GM12878 (cell line): ENCODE measurements at regions not wholly inside any gene's neighbourhood (a gene's known extent, or its start where the extent isn't known, plus 50 kb on each side); places are given as distances from the start of the nearest gene placed in this dataset.

ENCODE experiments used
- ATAC-seq: fragments of 200-7000 bp; cut with Tn5 transposase; 3 replicates; pipeline ENCODE4 v1.9.1; 2020; ENCODE audit warnings: mild to moderate bottlenecking, moderate library complexity
- BruUV-seq: library from RNA; stranded (reverse); fragments of 400-500 nt; replicated peaks from 2 replicates; lab custom pipeline; 2021; lab: Mats Ljungman, UMichigan
- CTCF ChIA-PET: fragments of 300-600 bp; sonication (Branson Sonifier 250); formaldehyde crosslinking; extraction: SDS; loops from one replicate; lab custom pipeline; 2021; ENCODE audit warnings: inconsistent platforms; lab: Yijun Ruan, JAX
- POLR2A ChIA-PET: fragments of 350-600 bp; formaldehyde crosslinking; extraction: SDS; loops from one replicate; lab custom pipeline; 2021; ENCODE audit warnings: inconsistent platforms; lab: Charles Lee
- RAD21 ChIA-PET: fragments of 300-600 bp; sonication (Branson Sonifier 250); formaldehyde crosslinking; loops from one replicate; lab custom pipeline; 2023; ENCODE audit warnings: antibody characterized with exemption; ENCODE audit not compliant: unreplicated experiment; lab: Charles Lee
- SMC1A ChIA-PET: fragments of 300-600 bp; sonication (Branson Sonifier 250); formaldehyde crosslinking; loops from one replicate; lab custom pipeline; 2023; ENCODE audit not compliant: unreplicated experiment, uncharacterized antibody; lab: Charles Lee
- DNase-seq: peaks from one replicate; pipeline ENCODE4 v3.0.0-alpha.2; 2011; ENCODE audit warnings: low read depth, low spot score
- FAIRE-seq: peaks from 3 replicates; lab custom pipeline; 2011; peaks lifted over from hg19 to GRCh38; lab: Jason Lieb, UNC
- H2AFZ ChIP-seq: 2 replicates; pipeline ENCODE4 v1.6.0; 2011; ENCODE audit warnings: low read depth, low read length, control low read depth; ENCODE audit not compliant: control insufficient read depth
- H3K27ac ChIP-seq: 2 replicates; pipeline ENCODE4 v1.5.1; 2011; ENCODE audit warnings: control low read depth; ENCODE audit not compliant: control insufficient read depth, insufficient read depth
- H3K27me3 ChIP-seq, 2 experiments: replicated peaks in 1 of 2; 2 replicates each; pipeline versions ENCODE4 v1.6.0 to v1.6.1; 2011; ENCODE audit warnings: low read length in 1 of 2; ENCODE audit not compliant: control insufficient read depth in 2 of 2, insufficient read depth in 2 of 2
- H3K36me3 ChIP-seq, 2 experiments: 2 replicates each; pipeline ENCODE4 v1.5.1; 2011; ENCODE audit warnings: low read length in 1 of 2; ENCODE audit not compliant: control insufficient read depth in 2 of 2, insufficient read depth in 2 of 2
- H3K4me1 ChIP-seq: 2 replicates; pipeline ENCODE4 v1.6.1; 2011; ENCODE audit warnings: mild to moderate bottlenecking, low read length, moderate library complexity, mixed read lengths; ENCODE audit not compliant: control insufficient read depth, insufficient read depth
- H3K4me2 ChIP-seq: 2 replicates; pipeline ENCODE4 v1.6.0; 2011; ENCODE audit warnings: control low read depth; ENCODE audit not compliant: control insufficient read depth, insufficient read depth
- H3K4me3 ChIP-seq: fragments of 200-600 bp; sonication (generic); 2 replicates; pipeline ENCODE4 v1.5.1; 2016
- H3K79me2 ChIP-seq: 2 replicates; pipeline ENCODE4 v1.6.0; 2011; ENCODE audit warnings: low read length; ENCODE audit not compliant: control insufficient read depth, insufficient read depth
- H3K9ac ChIP-seq: 2 replicates; pipeline ENCODE4 v1.8.0; 2011; ENCODE audit warnings: low read length, control low read depth, mixed read lengths; ENCODE audit not compliant: control insufficient read depth, insufficient read depth
- H3K9me3 ChIP-seq: replicated peaks from 3 replicates; pipeline ENCODE4 v1.5.1; 2011; ENCODE audit warnings: mild to moderate bottlenecking, low read length; ENCODE audit not compliant: control insufficient read depth, insufficient read depth
- H4K20me1 ChIP-seq: 2 replicates; pipeline ENCODE4 v1.6.0; 2011; ENCODE audit not compliant: control insufficient read depth, insufficient read depth
- CBX5 ChIP-seq: sonication (generic); IDR thresholded peaks from 2 replicates; pipeline ENCODE4 v1.6.1; 2016; ENCODE audit warnings: low read depth, moderate library complexity, mild to moderate bottlenecking, inconsistent platforms
- CEBPB ChIP-seq, 2 experiments: fragments of 150-350 bp in 1 of 2; IDR thresholded peaks; 2 replicates each; pipeline ENCODE4 v1.6.1; 2012 to 2014; ENCODE audit warnings: low read depth in 2 of 2, low read length in 2 of 2, borderline replicate concordance in 1 of 2, inconsistent platforms in 1 of 2
- FOXM1 ChIP-seq: IDR thresholded peaks from 2 replicates; pipeline ENCODE4 v1.6.1; 2012; ENCODE audit warnings: low read depth, mild to moderate bottlenecking, inconsistent platforms, low read length, moderate library complexity
- GABPA ChIP-seq: IDR thresholded peaks from 2 replicates; pipeline ENCODE4 v1.6.1; 2014; ENCODE audit warnings: antibody characterized with exemption, low read depth, mild to moderate bottlenecking, inconsistent platforms
- HDGF ChIP-seq: fragments of 450-650 bp; IDR thresholded peaks from 2 replicates; pipeline ENCODE4 v1.6.1; 2016; ENCODE audit warnings: antibody characterized with exemption
- IKZF2 ChIP-seq, 2 experiments: fragments of 450-650 bp; IDR thresholded peaks; 2 replicates each; pipeline ENCODE4 v1.6.1; 2017; ENCODE audit warnings: mild to moderate bottlenecking in 2 of 2, moderate library complexity in 2 of 2
- MLLT1 ChIP-seq: fragments of 450-650 bp; IDR thresholded peaks from 2 replicates; pipeline ENCODE4 v1.6.1; 2016; ENCODE audit warnings: mild to moderate bottlenecking
- NBN ChIP-seq: fragments of 450-650 bp; IDR thresholded peaks from 2 replicates; pipeline ENCODE4 v1.6.1; 2016
- SMARCA5 ChIP-seq: fragments of 450-650 bp; IDR thresholded peaks from 2 replicates; pipeline ENCODE4 v1.6.1; 2017; ENCODE audit warnings: mild to moderate bottlenecking
- SMC3 ChIP-seq: IDR thresholded peaks from 2 replicates; pipeline ENCODE4 v1.6.1; 2011; ENCODE audit warnings: low read length, improper control_type of control experiment, borderline replicate concordance
- SP1 ChIP-seq: IDR thresholded peaks from one replicate; pipeline ENCODE4 v1.6.1; 2011; ENCODE audit warnings: low read depth, low read length
- SRF ChIP-seq, 2 experiments: IDR thresholded peaks; 2 replicates each; pipeline ENCODE4 v1.6.1; 2011; ENCODE audit warnings: low read depth in 2 of 2, low read length in 2 of 2, mild to moderate bottlenecking in 1 of 2, moderate library complexity in 1 of 2
- WGBS: methylation state at CpG from one replicate; pipeline ENCODE4 v1.1.6; 2016; ENCODE audit warnings: low lambda C conversion rate; ENCODE audit not compliant: insufficient replicate concordance, insufficient coverage; ENCODE audit errors: missing lambda C conversion rate; 5-methylcytosine and 5-hydroxymethylcytosine counted together
- in situ Hi-C: fragments of 300-500 bp; cut with MboI; formaldehyde crosslinking; loops from 9 replicates; pipeline ENCODE4 v1.14.3; 2018; ENCODE audit warnings: mixed read lengths
- intact Hi-C: fragments of 100-400 bp; cut with micrococcal nuclease; formaldehyde crosslinking; loops from one replicate; pipeline ENCODE4 v1.14.2; 2022; ENCODE audit not compliant: unreplicated experiment

GRCh38 chr9:36764364-36765076 lies 191.8 kb downstream of the MELK start:
- ChIA-PET SMC1A (no interaction called here), CTCF (interaction anchor here (1.0 to 1.4 kb wide), 2 partner anchors 8 to 36 kb away, joined by 3 to 4 read pairs; no protein-coding TSS in a partner anchor), RAD21 (no interaction called here), POLR2A (no interaction called here)
- intact Hi-C loops (no loop called here), in situ Hi-C loops (no loop called here)
- Histone ChIP-seq H3K79me2 (no peaks in the 10 kb centered on the region), H3K9me3 (no peaks in the 10 kb centered on the region; the same call in 2 of the 3 replicates), H3K27ac (no peak overlapping the region), H3K4me2 (peak overlapping the region; percentile 92; the same call in 1 of the 2 replicates), H3K36me3 (no peaks in the 10 kb centered on the region), H2AFZ (no peak overlapping the region; the same call in 1 of the 2 replicates), H3K4me3 (no peak overlapping the region), H4K20me1 (no peaks in the 10 kb centered on the region), H3K27me3 (peaks cover 0 to 4% of the 10 kb centered on the region in 2 experiments; a peak in 1 of 4 replicates), H3K9ac (no peak overlapping the region), H3K4me1 (peaks cover 11% of the 10 kb centered on the region)
- DNase-seq (no peak), FAIRE-seq (peak; percentile 91), ATAC-seq (no peak)
- no TSS peak for BruUV-seq
- WGBS, result 88% methylated on average over 13 of the region's 14 CpGs
- TF ChIP-seq CEBPB (IDR thresholded peaks at IDR 0.05; ENCODE audit: borderline replicate concordance in 1 of 2, low read depth in 2 of 2, low read length in 2 of 2), result no peak
- TF ChIP-seq SP1, result no peak
- no peak for TF ChIP-seq SRF (IDR thresholded peaks at IDR 0.05; ENCODE audit: low read depth in 2 of 2, low read length in 2 of 2)
- TF ChIP-seq HDGF, result peak; percentile 85
- TF ChIP-seq GABPA, result no peak
- TF ChIP-seq SMC3, result no peak
- TF ChIP-seq CBX5, result no peak
- peak; percentile 44; the same call in 1 of the 2 replicates for TF ChIP-seq MLLT1
- no peak for TF ChIP-seq IKZF2 (IDR thresholded peaks at IDR 0.05)
- no peak for TF ChIP-seq SMARCA5
- no peak for TF ChIP-seq FOXM1
- TF ChIP-seq NBN, result peak; percentile 62
